GM19452 (cell line): ENCODE measurements at regions not wholly inside any gene's neighbourhood (a gene's known extent, or its start where the extent isn't known, plus 50 kb on each side); places are given as distances from the start of the nearest gene placed in this dataset.
"Not testable (repeated sequence)": the region's sequence is repeated elsewhere in the genome, so short reads cannot be mapped to it uniquely, and the experiment has no call there.

ENCODE experiments used
- ATAC-seq: cut with Tn5 transposase; IDR thresholded peaks from one replicate; pipeline ENCODE4 v1.9.1; 2021; ENCODE audit not compliant: unreplicated experiment

GRCh38 chr4:14339715-14340114, 662.6 kb upstream of the CPEB2 start:
- ATAC-seq, result no peak

- no peak for ATAC-seq
These were observed 662.0 kb upstream of the CPEB2 start for GRCh38 chr4:14340321-14340720.

GRCh38 chr4:14343961-14344360, 658.3 kb upstream of the CPEB2 start:
- no peak for ATAC-seq

GRCh38 chr4:14345356-14345775, 656.9 kb upstream of the CPEB2 start:
- peak; percentile 53 for ATAC-seq

- ATAC-seq, result no peak
These were observed 654.8 kb upstream of the CPEB2 start for GRCh38 chr4:14347526-14347925.

- ATAC-seq, result no peak
These were observed 653.8 kb upstream of the CPEB2 start for GRCh38 chr4:14348506-14348905.

GRCh38 chr4:14358544-14359160, 643.6 kb upstream of the CPEB2 start:
- not testable (repeated sequence) for ATAC-seq

GRCh38 chr4:14359991-14360390, 642.3 kb upstream of the CPEB2 start:
- ATAC-seq, result no peak

- no peak for ATAC-seq
These were observed 641.2 kb upstream of the CPEB2 start for GRCh38 chr4:14361084-14361483.

GRCh38 chr4:14362385-14362784, 639.9 kb upstream of the CPEB2 start:
- ATAC-seq, result no peak

GRCh38 chr4:14364953-14365536, 637.2 kb upstream of the CPEB2 start:
- ATAC-seq, result no peak

GRCh38 chr4:14368391-14368790, 633.9 kb upstream of the CPEB2 start:
- ATAC-seq, result no peak

GRCh38 chr4:14371131-14371530, 631.1 kb upstream of the CPEB2 start:
- no peak for ATAC-seq

GRCh38 chr4:14375816-14376215, 626.5 kb upstream of the CPEB2 start:
- ATAC-seq, result no peak

- no peak for ATAC-seq
These were observed 623.1 kb upstream of the CPEB2 start for GRCh38 chr4:14379183-14379582.

- no peak for ATAC-seq
These were observed 618.6 kb upstream of the CPEB2 start for GRCh38 chr4:14383652-14384051.

GRCh38 chr4:14384824-14385223, 617.5 kb upstream of the CPEB2 start:
- no peak for ATAC-seq

- ATAC-seq, result no peak
These were observed 616.1 kb upstream of the CPEB2 start for GRCh38 chr4:14386196-14386595.

GRCh38 chr4:14387647-14388046, 614.6 kb upstream of the CPEB2 start:
- ATAC-seq, result no peak

GRCh38 chr4:14392378-14392777, 609.9 kb upstream of the CPEB2 start:
- no peak for ATAC-seq

GRCh38 chr4:14396183-14396582, 606.1 kb upstream of the CPEB2 start:
- no peak for ATAC-seq

GRCh38 chr4:14399848-14400247, 602.4 kb upstream of the CPEB2 start:
- no peak for ATAC-seq

GRCh38 chr4:14400307-14400706, 602.0 kb upstream of the CPEB2 start:
- no peak for ATAC-seq
